Fibroblast of pulmonary artery (primary cell): ENCODE measurements at regions not wholly inside any gene's neighbourhood (a gene's known extent, or its start where the extent isn't known, plus 50 kb on each side); places are given as distances from the start of the nearest gene placed in this dataset.

Experiments
- DNase-seq: peaks from one replicate; pipeline ENCODE4 v3.0.0-alpha.2; 2010; ENCODE audit warnings: low read depth
- H3K4me3 ChIP-seq: replicated peaks from 2 replicates; pipeline ENCODE4 v1.5.1; 2011; ENCODE audit warnings: low read depth, mild to moderate bottlenecking, control low read depth, low read length, moderate library complexity
- CTCF ChIP-seq: IDR thresholded peaks from 2 replicates; pipeline ENCODE4 v1.5.1; 2011; ENCODE audit warnings: mild to moderate bottlenecking, control low read depth, low read length, inconsistent platforms; ENCODE audit errors: missing control alignments

- H3K4me3 ChIP-seq = no peak overlapping the region
- TF ChIP-seq CTCF = no peak
- no peak for DNase-seq
Measured at GRCh38 chr13:26456650-26457049, 100.8 kb upstream of the WASF3 start.

- no peak for DNase-seq
- H3K4me3 ChIP-seq = no peak overlapping the region
- TF ChIP-seq CTCF = no peak
Measured at GRCh38 chr13:26457212-26457611, 100.3 kb upstream of the WASF3 start.

- TF ChIP-seq CTCF = no peak
- no peak for DNase-seq
- no peak overlapping the region for H3K4me3 ChIP-seq
Measured at GRCh38 chr13:26458196-26458749, 99.2 kb upstream of the WASF3 start.

- H3K4me3 ChIP-seq = no peak overlapping the region
- no peak for TF ChIP-seq CTCF
- DNase-seq = no peak
Measured at GRCh38 chr13:26459276-26460131, 98.0 kb upstream of the WASF3 start.

- H3K4me3 ChIP-seq = no peak overlapping the region
- DNase-seq = peak; percentile 47
- no peak for TF ChIP-seq CTCF
Measured at GRCh38 chr13:26460648-26461047, 96.8 kb upstream of the WASF3 start.

- TF ChIP-seq CTCF = no peak
Measured at GRCh38 chr13:26463296-26463695, 94.2 kb upstream of the WASF3 start.

More at GRCh38 chr13:26463296-26463695, 94.2 kb upstream of the WASF3 start:
- H3K4me3 ChIP-seq = no peak overlapping the region
- no peak for DNase-seq
